AG04450 (cell line): ENCODE measurements at regions not wholly inside any gene's neighbourhood (a gene's known extent, or its start where the extent isn't known, plus 50 kb on each side); places are given as distances from the start of the nearest gene placed in this dataset.

Experiments
- CTCF ChIA-PET: fragments of 300-600, 350-600 bp; formaldehyde crosslinking; extraction: SDS; loops from one replicate; lab custom pipeline; 2022; ENCODE audit warnings: antibody characterized with exemption, inconsistent platforms; lab: Charles Lee
- POLR2A ChIA-PET: fragments of 350-600 bp; formaldehyde crosslinking; extraction: SDS; loops from one replicate; lab custom pipeline; 2021; ENCODE audit warnings: antibody characterized with exemption, inconsistent platforms; lab: Yijun Ruan, JAX
- DNase-seq: peaks from one replicate; pipeline ENCODE4 v3.0.0-alpha.2; 2011; ENCODE audit warnings: low read depth, low spot score
- H3K27ac ChIP-seq: one replicate; pipeline ENCODE4 v1.5.1; 2012; ENCODE audit warnings: low read depth, low read length, control low read depth
- H3K27me3 ChIP-seq: one replicate; pipeline ENCODE4 v1.6.0; 2012; ENCODE audit warnings: low read length; ENCODE audit not compliant: control insufficient read depth, insufficient read depth
- H3K4me3 ChIP-seq: 2 replicates; pipeline ENCODE4 v1.5.1; 2011; ENCODE audit warnings: mild to moderate bottlenecking, low read depth, low read length, control low read depth
- H3K9me3 ChIP-seq: 2 replicates; pipeline ENCODE4 v1.5.1; 2012; ENCODE audit warnings: low read length; ENCODE audit not compliant: control insufficient read depth, insufficient read depth
- TF ChIP-seq, protein P1 (sequence below): IDR thresholded peaks from 2 replicates; pipeline ENCODE4 v1.5.1; 2011; ENCODE audit warnings: low read depth, low read length, control low read depth, inconsistent platforms

DNA sequence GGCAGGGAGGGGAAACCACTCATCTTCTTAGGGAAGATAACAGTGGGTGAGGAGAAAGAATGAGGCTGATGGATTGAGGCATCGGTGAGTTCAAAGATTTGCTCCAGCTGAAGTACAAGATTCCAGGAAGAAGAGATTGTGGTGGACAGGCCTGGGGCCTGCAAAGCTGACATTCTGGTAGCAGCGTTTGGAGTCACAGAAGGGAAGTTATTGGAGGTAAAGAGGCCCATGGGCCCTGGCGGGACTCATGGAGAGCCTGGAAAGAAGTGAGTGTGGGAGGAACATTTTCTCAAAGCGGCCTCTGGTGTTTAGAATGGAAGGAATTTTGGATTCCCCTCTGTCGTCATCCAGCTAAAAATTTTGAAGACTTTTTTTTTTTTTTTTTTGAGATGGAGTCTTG lies 160.0 kb upstream of the KLF6 start:
- Histone ChIP-seq H3K27ac (no peak overlapping the region), H3K4me3 (no peak overlapping the region), H3K9me3 (peaks cover 5% of the 10 kb centered on the region; the same call in 1 of the 2 replicates), H3K27me3 (no peaks in the 10 kb centered on the region)
- TF ChIP-seq, protein P1, sequence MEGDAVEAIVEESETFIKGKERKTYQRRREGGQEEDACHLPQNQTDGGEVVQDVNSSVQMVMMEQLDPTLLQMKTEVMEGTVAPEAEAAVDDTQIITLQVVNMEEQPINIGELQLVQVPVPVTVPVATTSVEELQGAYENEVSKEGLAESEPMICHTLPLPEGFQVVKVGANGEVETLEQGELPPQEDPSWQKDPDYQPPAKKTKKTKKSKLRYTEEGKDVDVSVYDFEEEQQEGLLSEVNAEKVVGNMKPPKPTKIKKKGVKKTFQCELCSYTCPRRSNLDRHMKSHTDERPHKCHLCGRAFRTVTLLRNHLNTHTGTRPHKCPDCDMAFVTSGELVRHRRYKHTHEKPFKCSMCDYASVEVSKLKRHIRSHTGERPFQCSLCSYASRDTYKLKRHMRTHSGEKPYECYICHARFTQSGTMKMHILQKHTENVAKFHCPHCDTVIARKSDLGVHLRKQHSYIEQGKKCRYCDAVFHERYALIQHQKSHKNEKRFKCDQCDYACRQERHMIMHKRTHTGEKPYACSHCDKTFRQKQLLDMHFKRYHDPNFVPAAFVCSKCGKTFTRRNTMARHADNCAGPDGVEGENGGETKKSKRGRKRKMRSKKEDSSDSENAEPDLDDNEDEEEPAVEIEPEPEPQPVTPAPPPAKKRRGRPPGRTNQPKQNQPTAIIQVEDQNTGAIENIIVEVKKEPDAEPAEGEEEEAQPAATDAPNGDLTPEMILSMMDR, result no peak
- no peak for DNase-seq
- POLR2A ChIA-PET, result no interaction called here
- CTCF ChIA-PET, result no interaction called here

DNA sequence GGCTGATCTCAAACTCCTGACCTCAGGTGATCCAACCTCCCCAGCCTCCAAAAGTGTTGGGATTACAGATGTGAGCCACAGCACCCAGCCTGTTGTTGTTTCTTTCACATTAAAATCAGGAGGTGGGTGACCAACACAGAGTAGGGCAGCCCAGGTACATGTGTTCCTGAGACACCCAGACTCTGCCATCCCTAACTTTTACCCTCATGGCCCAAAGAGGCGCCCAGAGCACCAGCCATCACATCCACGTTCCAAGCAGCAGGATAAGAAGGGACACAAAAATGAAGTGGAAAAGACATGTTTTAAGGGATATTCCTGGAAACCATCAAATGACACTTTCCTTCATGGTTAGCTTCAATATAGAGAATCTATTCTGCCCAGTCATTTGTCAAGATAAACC lies 159.6 kb upstream of the KLF6 start:
- DNase-seq, result no peak
- ChIA-PET CTCF (interaction anchor here (0.6 kb wide), 1 partner anchor 82 kb away, joined by 3 read pairs; no protein-coding TSS in a partner anchor), POLR2A (no interaction called here)
- no peaks in the 10 kb centered on the region for H3K27me3 ChIP-seq
- TF ChIP-seq, protein P1, result no peak
- no peak overlapping the region for H3K4me3 ChIP-seq
- no peak overlapping the region for H3K27ac ChIP-seq
- H3K9me3 ChIP-seq, result peaks cover 5% of the 10 kb centered on the region; the same call in 1 of the 2 replicates

GRCh38 chr10:3943695-3944257 lies 158.8 kb upstream of the KLF6 start:
- DNase-seq, result no peak
- Histone ChIP-seq H3K9me3 (peaks cover 5% of the 10 kb centered on the region; the same call in 1 of the 2 replicates), H3K4me3 (no peak overlapping the region), H3K27ac (no peak overlapping the region), H3K27me3 (no peaks in the 10 kb centered on the region)
- ChIA-PET POLR2A (no interaction called here), CTCF (interaction anchor here (0.6 kb wide), 1 partner anchor 82 kb away, joined by 3 read pairs; no protein-coding TSS in a partner anchor)
- TF ChIP-seq, protein P1, result no peak

DNA sequence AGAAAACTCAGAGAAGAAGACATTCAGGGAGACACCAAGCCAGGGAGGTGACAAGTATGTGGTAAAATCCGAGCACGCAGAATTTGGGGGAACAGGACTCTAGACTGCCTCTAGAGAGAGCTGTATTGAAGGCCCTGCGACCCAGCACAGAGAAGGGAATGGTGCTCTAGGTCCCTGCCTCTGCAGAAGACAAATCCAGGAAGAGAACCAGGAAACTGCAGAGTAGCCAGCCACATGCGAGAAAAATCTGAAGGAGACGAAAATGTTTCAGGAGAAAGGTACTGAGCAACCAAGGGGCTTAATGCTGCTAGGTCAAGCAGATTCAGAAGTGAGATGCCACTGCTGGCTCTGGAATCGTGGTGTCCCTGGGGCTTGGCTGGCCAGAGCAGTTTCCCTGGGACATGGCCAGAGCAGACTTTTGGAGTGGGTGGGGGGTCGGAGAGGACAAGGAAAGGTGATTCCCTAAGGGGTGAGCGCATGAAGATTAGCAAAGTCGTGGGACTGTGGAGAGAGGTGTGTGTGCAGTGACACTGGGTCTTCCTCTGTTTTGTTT lies 158.0 kb upstream of the KLF6 start:
- H3K4me3 ChIP-seq, result no peak overlapping the region
- no peak for DNase-seq
- H3K9me3 ChIP-seq, result peaks cover 5% of the 10 kb centered on the region; the same call in 1 of the 2 replicates
- peak overlapping the region; percentile 65 for H3K27ac ChIP-seq
- no peaks in the 10 kb centered on the region for H3K27me3 ChIP-seq
- ChIA-PET POLR2A (interaction anchor here (0.7 kb wide), 1 partner anchor 745 kb away, joined by 3 read pairs; no protein-coding TSS in a partner anchor), CTCF (no interaction called here)
- TF ChIP-seq, protein P1, result no peak

GRCh38 chr10:3941676-3942075 lies 156.7 kb upstream of the KLF6 start:
- TF ChIP-seq, protein P1, result no peak
- no peak overlapping the region for H3K27ac ChIP-seq
- POLR2A ChIA-PET, result no interaction called here
- H3K4me3 ChIP-seq, result no peak overlapping the region
- no peaks in the 10 kb centered on the region for H3K27me3 ChIP-seq
- no peak for DNase-seq
- CTCF ChIA-PET, result no interaction called here
- H3K9me3 ChIP-seq, result peaks cover 5% of the 10 kb centered on the region
